Sigmoid colon (tissue), 6 donors: ENCODE measurements at regions not wholly inside any gene's neighbourhood (a gene's known extent, or its start where the extent isn't known, plus 50 kb on each side); places are given as distances from the start of the nearest gene placed in this dataset.
"Not testable (repeated sequence)": the region's sequence is repeated elsewhere in the genome, so short reads cannot be mapped to it uniquely, and the experiment has no call there.

Experiments
- DNase-seq: peaks from one replicate; pipeline ENCODE4 v3.0.0-alpha.2; 2019
- H3K27ac ChIP-seq, 4 donors: fragments of 200-600 bp; sonication (generic); one replicate each; pipeline ENCODE4 v1.5.1; 2016 to 2019; ENCODE audit warnings: mild to moderate bottlenecking in 1 of 4
- H3K27me3 ChIP-seq, 3 donors: fragments of 200-600 bp; sonication (generic); one replicate each; pipeline ENCODE4 v1.5.1; 2019; ENCODE audit warnings: mild to moderate bottlenecking in 1 of 3
- H3K36me3 ChIP-seq, 4 donors: fragments of 200-600 bp; sonication (generic); one replicate each; pipeline ENCODE4 v1.5.1; 2016 to 2019
- H3K4me1 ChIP-seq, 4 donors: fragments of 200-600 bp; sonication (generic); one replicate each; pipeline ENCODE4 v1.5.1; 2017 to 2019
- H3K4me3 ChIP-seq, 4 donors: fragments of 200-600 bp; sonication (generic); one replicate each; pipeline ENCODE4 v1.5.1; 2017 to 2019; ENCODE audit warnings: mild to moderate bottlenecking in 2 of 4, moderate library complexity in 1 of 4
- H3K9me3 ChIP-seq, 4 donors: fragments of 200-600 bp in 3 of 4; sonication (generic) in 3 of 4; one replicate each; pipeline versions ENCODE4 v1.5.1 to v1.6.1; 2013 to 2019
- CTCF ChIP-seq, 4 experiments: fragments of 450-650 bp in 3 of 4; fragments of 200-600 bp in 1 of 4; IDR thresholded peaks; one replicate each; pipeline ENCODE4 v1.5.1; 2016 to 2019; ENCODE audit warnings: antibody characterized with exemption in 4 of 4, mild to moderate bottlenecking in 3 of 4, moderate library complexity in 2 of 4
- EP300 ChIP-seq, 4 donors: sonication (generic); formaldehyde crosslinking; IDR thresholded peaks; one replicate each; pipeline ENCODE4 v1.6.1; 2017; ENCODE audit warnings: antibody characterized with exemption in 4 of 4
- POLR2A ChIP-seq, 2 donors: fragments of 450-650 bp; IDR thresholded peaks; one replicate each; pipeline ENCODE4 v1.6.1; 2016; ENCODE audit warnings: antibody characterized with exemption in 2 of 2, mild to moderate bottlenecking in 2 of 2, moderate library complexity in 2 of 2
- POLR2AphosphoS5 ChIP-seq, 4 donors: sonication (generic); formaldehyde crosslinking; IDR thresholded peaks; one replicate each; pipeline ENCODE4 v1.6.1; 2017; ENCODE audit warnings: antibody characterized with exemption in 4 of 4
- WGBS, 2 donors: extraction: QIAGEN DNeasy Blood & Tissue Kit; methylation state at CpG; one replicate each; pipeline ENCODE4 v1.1.7; 2013; 5-methylcytosine and 5-hydroxymethylcytosine counted together
- intact Hi-C: fragments of 100-400 bp; cut with DNase I; formaldehyde crosslinking; loops from one replicate; pipeline ENCODE4 v1.15.1; 2023
- donor health status: healthy with polysubstance abuse.
- donor health status: healthy.

GRCh38 chr2:71962911-71963694, 184.6 kb downstream of the CYP26B1 start:
- no peaks in the 10 kb centered on the region for H3K27me3 ChIP-seq
- no peak overlapping the region for H3K27ac ChIP-seq
- H3K4me1 ChIP-seq = no peaks in the 10 kb centered on the region
- no peak for DNase-seq
- H3K4me3 ChIP-seq = no peak overlapping the region
- no peak for TF ChIP-seq POLR2A (IDR thresholded peaks at IDR 0.05)
- TF ChIP-seq EP300 (IDR thresholded peaks at IDR 0.05) = no peak
- TF ChIP-seq POLR2AphosphoS5 (IDR thresholded peaks at IDR 0.05) = no peak
- no peak for TF ChIP-seq CTCF (IDR thresholded peaks at IDR 0.05)
- intact Hi-C loops = no loop called here
- WGBS, 2 donors = 43 to 47% methylated on average over 10 of the region's 10 CpGs
- no peaks in the 10 kb centered on the region for H3K36me3 ChIP-seq
- H3K9me3 ChIP-seq = peaks cover 0 to 4% (median 3%) of the 10 kb centered on the region in 4 donors

DNA sequence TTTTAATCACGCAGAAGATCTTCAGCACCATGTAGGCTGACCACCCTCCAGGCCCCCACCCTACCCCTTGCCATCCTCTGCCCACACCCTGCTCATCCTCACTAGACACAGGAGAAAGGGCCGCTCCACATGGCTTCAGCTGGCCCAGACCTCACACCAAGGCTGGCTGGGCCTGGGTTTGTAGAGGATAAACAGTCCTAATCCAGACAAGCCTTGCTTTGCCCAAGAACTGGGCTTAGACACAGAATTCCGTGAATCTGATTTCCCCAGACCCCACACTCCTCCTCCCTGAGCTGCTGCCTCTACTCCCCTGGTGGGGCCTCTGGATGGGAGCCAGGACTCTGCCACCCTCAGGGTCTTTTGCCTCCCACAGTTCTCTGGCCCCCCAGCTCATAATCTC, 185.3 kb downstream of the CYP26B1 start:
- Histone ChIP-seq H3K4me1 (no peaks in the 10 kb centered on the region), H3K36me3 (no peaks in the 10 kb centered on the region), H3K4me3 (no peak overlapping the region), H3K9me3 (peaks cover 0 to 9% (median 5%) of the 10 kb centered on the region in 4 donors), H3K27me3 (no peaks in the 10 kb centered on the region), H3K27ac (no peak overlapping the region)
- intact Hi-C loops = no loop called here
- WGBS, 2 donors = 84 to 86% methylated on average over 3 of the region's 3 CpGs
- no peak for DNase-seq
- no peak for TF ChIP-seq POLR2A (IDR thresholded peaks at IDR 0.05)
- no peak for TF ChIP-seq EP300 (IDR thresholded peaks at IDR 0.05)
- no peak for TF ChIP-seq CTCF (IDR thresholded peaks at IDR 0.05)
- no peak for TF ChIP-seq POLR2AphosphoS5 (IDR thresholded peaks at IDR 0.05)

DNA sequence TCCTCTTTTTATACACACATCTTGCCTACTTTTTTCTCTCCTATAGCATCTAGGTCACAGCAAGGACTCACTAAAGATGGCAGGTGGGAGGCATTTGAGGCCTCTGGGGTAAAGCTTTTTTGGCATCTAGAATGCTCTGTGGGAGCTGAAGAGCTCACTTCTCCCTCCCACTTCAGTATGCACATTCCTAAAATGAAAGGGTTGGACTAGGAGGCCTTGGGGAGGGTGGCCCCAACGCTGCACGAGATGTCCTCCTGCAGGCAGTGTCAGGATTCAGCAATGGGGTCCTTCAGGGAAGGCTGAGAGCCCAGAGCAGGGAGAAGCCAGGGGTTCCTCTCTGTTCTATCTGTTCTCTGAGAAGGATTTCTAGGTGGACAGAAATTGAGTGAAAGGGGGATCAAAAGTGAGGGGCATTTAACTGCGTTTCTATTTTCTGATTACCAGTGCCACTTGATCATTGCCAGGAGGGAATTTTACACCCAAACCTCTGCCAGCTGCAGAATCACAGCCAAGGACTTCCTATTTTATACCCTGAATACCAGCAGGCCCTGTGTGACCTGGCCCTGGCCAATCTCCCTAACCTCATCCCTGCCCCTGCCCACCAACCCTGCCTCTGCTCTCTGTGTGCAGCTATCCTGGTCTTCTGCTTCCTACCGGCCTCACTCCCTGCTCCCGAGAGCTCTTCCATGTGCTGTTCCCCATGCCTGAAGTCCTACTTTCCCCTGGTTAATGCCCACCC, 186.2 kb downstream of the CYP26B1 start:
- WGBS, 2 donors = 79 to 81% methylated on average over 5 of the region's 5 CpGs
- no peak for DNase-seq
- H3K4me1 ChIP-seq = no peaks in the 10 kb centered on the region
- no peaks in the 10 kb centered on the region for H3K36me3 ChIP-seq
- no peaks in the 10 kb centered on the region for H3K27me3 ChIP-seq
- TF ChIP-seq POLR2AphosphoS5 (IDR thresholded peaks at IDR 0.05) = no peak
- TF ChIP-seq EP300 (IDR thresholded peaks at IDR 0.05) = no peak
- no peak for TF ChIP-seq CTCF (IDR thresholded peaks at IDR 0.05)
- TF ChIP-seq POLR2A (IDR thresholded peaks at IDR 0.05) = no peak
- peaks cover 0 to 9% (median 5%) of the 10 kb centered on the region in 4 donors for H3K9me3 ChIP-seq
- H3K27ac ChIP-seq = no peak overlapping the region
- H3K4me3 ChIP-seq = no peak overlapping the region
- intact Hi-C loops = no loop called here

DNA sequence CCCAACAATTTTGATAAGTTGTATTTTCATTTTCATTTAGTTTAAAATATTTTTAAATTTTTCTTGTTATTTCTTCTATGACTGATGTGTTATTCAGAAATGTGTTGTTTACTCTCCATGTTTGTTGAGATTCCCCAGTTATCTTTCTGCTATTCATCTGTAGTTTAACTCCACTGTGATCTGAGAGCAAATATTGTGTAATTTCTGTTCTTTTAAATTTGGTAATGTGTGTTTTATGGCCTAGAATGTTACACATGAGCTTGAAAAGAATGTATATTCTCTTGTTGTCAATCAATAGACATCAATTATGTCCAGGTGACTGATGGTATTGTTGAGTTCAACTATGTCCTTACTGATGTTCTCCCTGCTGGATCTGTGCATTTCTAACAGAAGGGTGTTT, 188.2 kb downstream of the CYP26B1 start:
- no peaks in the 10 kb centered on the region for H3K36me3 ChIP-seq
- no peak overlapping the region for H3K4me3 ChIP-seq
- intact Hi-C loops = no loop called here
- DNase-seq = no peak
- TF ChIP-seq POLR2A (IDR thresholded peaks at IDR 0.05) (no peak), POLR2AphosphoS5 (IDR thresholded peaks at IDR 0.05) (no peak), CTCF (IDR thresholded peaks at IDR 0.05) (no peak), EP300 (IDR thresholded peaks at IDR 0.05) (no peak)
- no peak overlapping the region for H3K27ac ChIP-seq
- no peaks in the 10 kb centered on the region for H3K4me1 ChIP-seq
- no peaks in the 10 kb centered on the region for H3K27me3 ChIP-seq
- peaks cover 0 to 9% (median 5%) of the 10 kb centered on the region in 4 donors for H3K9me3 ChIP-seq

DNA sequence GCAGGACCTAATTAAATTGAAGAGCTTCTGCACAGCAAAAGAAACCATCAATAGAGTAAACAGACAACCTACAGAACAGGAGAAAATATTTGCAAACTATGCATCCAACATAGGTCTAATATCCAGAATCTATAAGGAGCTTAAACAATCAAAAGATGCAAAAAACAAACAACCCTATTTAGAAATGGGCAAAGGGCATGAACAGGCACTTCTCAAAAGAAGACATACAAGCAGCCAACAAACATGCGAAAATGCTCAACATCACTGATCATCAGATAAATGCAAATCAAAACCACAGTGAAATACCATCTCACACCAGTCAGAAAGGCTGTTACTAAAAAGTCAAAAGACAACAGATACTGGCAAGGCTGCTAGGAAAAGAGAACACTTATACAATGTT, 189.2 kb downstream of the CYP26B1 start:
- H3K27ac ChIP-seq, DNase-seq: not testable (repeated sequence)

More for the DNA sequence above, 189.2 kb downstream of the CYP26B1 start:
- intact Hi-C loops, H3K4me3 ChIP-seq, H3K9me3 ChIP-seq, H3K4me1 ChIP-seq, H3K27me3 ChIP-seq, H3K36me3 ChIP-seq: not testable (repeated sequence)
- 87 to 95% methylated on average over 1 of the region's 1 CpG for WGBS, 2 donors
